ENCODE measurements at regions not wholly inside any gene's neighbourhood (a gene's known extent, or its start where the extent isn't known, plus 50 kb on each side); places are given as distances from the start of the nearest gene placed in this dataset.

DNA sequence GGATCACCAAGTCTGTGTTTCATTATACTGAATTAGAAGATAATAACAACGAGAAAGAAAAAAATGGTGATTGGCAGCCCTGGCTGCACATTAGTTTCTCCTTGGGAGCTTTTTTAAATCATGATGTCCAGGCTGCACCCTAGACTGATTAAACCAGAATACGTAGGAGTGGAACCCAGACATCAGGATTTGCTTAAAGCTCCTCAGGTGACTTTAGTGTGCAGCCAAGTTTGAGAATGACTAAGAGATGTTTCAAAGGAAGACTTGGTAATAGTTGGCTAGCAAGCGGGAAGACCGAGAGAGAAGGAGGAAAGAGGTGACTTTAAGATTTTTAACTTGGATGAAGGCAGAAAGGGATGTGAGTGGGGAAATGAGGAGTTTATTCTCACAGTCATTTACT is 71.4 kb upstream of the SERP2 start (continued):
- TF ChIP-seq KDM5A (IDR thresholded peaks at IDR 0.05; ENCODE audit: low read length) (no peak), KDM4A (IDR thresholded peaks at IDR 0.05; ENCODE audit: low read depth, low read length, severe bottlenecking) (no peak), CBX5 (IDR thresholded peaks at IDR 0.05; ENCODE audit: low read depth, low read length) (no peak)
